Mammary epithelial cell (primary cell): ENCODE measurements at regions not wholly inside any gene's neighbourhood (a gene's known extent, or its start where the extent isn't known, plus 50 kb on each side); places are given as distances from the start of the nearest gene placed in this dataset.

Experiments
- CTCF ChIP-seq, 2 donors: IDR thresholded peaks in 1 of 2; conservative IDR thresholded peaks in 1 of 2; 2 replicates each; pipeline ENCODE4 v1.5.1; 2011 to 2012; ENCODE audit warnings: inconsistent platforms in 2 of 2, low read length in 2 of 2, mild to moderate bottlenecking in 2 of 2, control low read depth in 1 of 2, low read depth in 1 of 2; ENCODE audit not compliant: insufficient read depth in 1 of 2; ENCODE audit errors: extremely low read depth in 1 of 2
- EZH2 ChIP-seq: IDR thresholded peaks from 2 replicates; pipeline ENCODE4 v1.6.1; 2012; ENCODE audit warnings: low read length, inconsistent platforms, borderline replicate concordance

GRCh38 chr15:24763891-24764290, 88.3 kb downstream of the NPAP1 start:
- TF ChIP-seq CTCF (conservative IDR thresholded peaks at IDR 0.05 in 1 of 2, IDR thresholded peaks at IDR 0.05 in 1 of 2; ENCODE audit: extremely low read depth in 1 of 2, insufficient read depth in 1 of 2, low read depth in 1 of 2, low read length in 2 of 2) (no peak), EZH2 (no peak)
